SJCRH30 (cell line): ENCODE measurements at regions not wholly inside any gene's neighbourhood (a gene's known extent, or its start where the extent isn't known, plus 50 kb on each side); places are given as distances from the start of the nearest gene placed in this dataset.
A peak's percentile ranks its signal among the peaks of the same experiment; 100 is the strongest.
"Not testable (repeated sequence)": the region's sequence is repeated elsewhere in the genome, so short reads cannot be mapped to it uniquely, and the experiment has no call there.

ENCODE experiments used
- DNase-seq, 2 experiments: peaks; one replicate each; pipeline ENCODE4 v3.0.0-alpha.2; 2015 to 2020
- H3K27ac ChIP-seq: fragments of 250-450 bp; sonication (Bioruptor Pico); 2 replicates; pipeline ENCODE4 v1.5.1; 2020; ENCODE audit warnings: mild to moderate bottlenecking, moderate library complexity
- H3K27me3 ChIP-seq: fragments of 250-450 bp; sonication (Bioruptor Pico); 2 replicates; pipeline ENCODE4 v1.5.1; 2020; ENCODE audit warnings: mild to moderate bottlenecking, moderate library complexity
- H3K36me3 ChIP-seq: fragments of 250-450 bp; sonication (Bioruptor Pico); 2 replicates; pipeline ENCODE4 v1.5.1; 2020; ENCODE audit warnings: mild to moderate bottlenecking, moderate library complexity
- H3K4me1 ChIP-seq: fragments of 250-450 bp; sonication (Bioruptor Pico); 2 replicates; pipeline ENCODE4 v1.5.1; 2020; ENCODE audit warnings: mild to moderate bottlenecking, moderate library complexity
- H3K4me3 ChIP-seq: fragments of 250-450 bp; sonication (Bioruptor Pico); 2 replicates; pipeline ENCODE4 v1.5.1; 2020; ENCODE audit warnings: mild to moderate bottlenecking, moderate library complexity
- H3K9me3 ChIP-seq: fragments of 250-450 bp; sonication (Bioruptor Pico); replicated peaks from 2 replicates; pipeline ENCODE4 v1.5.1; 2020; ENCODE audit warnings: mild to moderate bottlenecking, moderate library complexity

- no peaks in the 10 kb centered on the region for H3K9me3 ChIP-seq
- H3K27ac ChIP-seq, result no peak overlapping the region
- no peaks in the 10 kb centered on the region for H3K4me1 ChIP-seq
- no peaks in the 10 kb centered on the region for H3K36me3 ChIP-seq
- no peaks in the 10 kb centered on the region for H3K27me3 ChIP-seq
- H3K4me3 ChIP-seq, result no peak overlapping the region
- no peak for DNase-seq
These were observed 263.1 kb downstream of the CGGBP1 start for GRCh38 chr3:87795701-87796100.

GRCh38 chr3:87793337-87793877, 265.4 kb downstream of the CGGBP1 start:
- Histone ChIP-seq H3K9me3 (no peaks in the 10 kb centered on the region), H3K4me3 (no peak overlapping the region), H3K4me1 (no peaks in the 10 kb centered on the region), H3K27ac (no peak overlapping the region), H3K27me3 (no peaks in the 10 kb centered on the region), H3K36me3 (no peaks in the 10 kb centered on the region)
- DNase-seq, result no peak

- no peak for DNase-seq
- H3K4me1 ChIP-seq, result no peaks in the 10 kb centered on the region
- H3K9me3 ChIP-seq, result no peaks in the 10 kb centered on the region
- no peaks in the 10 kb centered on the region for H3K36me3 ChIP-seq
- no peaks in the 10 kb centered on the region for H3K27me3 ChIP-seq
- no peak within 1 kb of the TSS for H3K4me3 ChIP-seq
- no peak within 1 kb of the TSS for H3K27ac ChIP-seq
These were observed 266.1 kb downstream of the CGGBP1 start, which contains the start of gene HTR1F for GRCh38 chr3:87792534-87793336. HTR1F (plus strand) TSS chr3:87792706.

GRCh38 chr3:87792198-87792533, 266.6 kb downstream of the CGGBP1 start:
- Histone ChIP-seq H3K27ac (no peak overlapping the region), H3K9me3 (no peaks in the 10 kb centered on the region), H3K27me3 (no peaks in the 10 kb centered on the region), H3K36me3 (no peaks in the 10 kb centered on the region), H3K4me3 (no peak overlapping the region), H3K4me1 (no peaks in the 10 kb centered on the region)
- no peak for DNase-seq

GRCh38 chr3:87791248-87792027, 267.4 kb downstream of the CGGBP1 start:
- Histone ChIP-seq H3K36me3 (no peaks in the 10 kb centered on the region), H3K27me3 (no peaks in the 10 kb centered on the region), H3K27ac (no peak overlapping the region), H3K9me3 (no peaks in the 10 kb centered on the region), H3K4me1 (no peaks in the 10 kb centered on the region), H3K4me3 (no peak overlapping the region)
- DNase-seq, result no peak

- not testable (repeated sequence) for H3K4me1 ChIP-seq, H3K36me3 ChIP-seq, H3K4me3 ChIP-seq, H3K27ac ChIP-seq, DNase-seq, H3K27me3 ChIP-seq, H3K9me3 ChIP-seq
These were observed 269.8 kb downstream of the CGGBP1 start for GRCh38 chr3:87789049-87789448.

GRCh38 chr3:87788516-87788915, 270.3 kb downstream of the CGGBP1 start:
- Histone ChIP-seq H3K4me1 (no peaks in the 10 kb centered on the region), H3K4me3 (no peak overlapping the region), H3K27ac (no peak overlapping the region), H3K9me3 (no peaks in the 10 kb centered on the region), H3K27me3 (no peaks in the 10 kb centered on the region), H3K36me3 (no peaks in the 10 kb centered on the region)
- no peak for DNase-seq

- H3K4me3 ChIP-seq, result no peak overlapping the region
- no peaks in the 10 kb centered on the region for H3K36me3 ChIP-seq
- H3K27ac ChIP-seq, result no peak overlapping the region
- H3K9me3 ChIP-seq, result no peaks in the 10 kb centered on the region
- no peaks in the 10 kb centered on the region for H3K27me3 ChIP-seq
- no peak for DNase-seq
- H3K4me1 ChIP-seq, result no peaks in the 10 kb centered on the region
These were observed 278.0 kb downstream of the CGGBP1 start for GRCh38 chr3:87780811-87781210.

- Histone ChIP-seq H3K4me3 (no peak overlapping the region), H3K9me3 (no peaks in the 10 kb centered on the region), H3K27me3 (no peaks in the 10 kb centered on the region)
These were observed 279.9 kb downstream of the CGGBP1 start for GRCh38 chr3:87778876-87779275.

GRCh38 chr3:87771337-87772192, 287.2 kb downstream of the CGGBP1 start:
- Histone ChIP-seq H3K27me3 (no peaks in the 10 kb centered on the region), H3K9me3 (no peaks in the 10 kb centered on the region), H3K27ac (no peak overlapping the region), H3K4me1 (no peaks in the 10 kb centered on the region), H3K36me3 (no peaks in the 10 kb centered on the region), H3K4me3 (no peak overlapping the region)
- peak; percentile 7 to 40 for DNase-seq

More at GRCh38 chr3:87778876-87779275, 279.9 kb downstream of the CGGBP1 start:
- Histone ChIP-seq H3K4me1 (no peaks in the 10 kb centered on the region), H3K36me3 (no peaks in the 10 kb centered on the region), H3K27ac (no peak overlapping the region)
- no peak for DNase-seq

- H3K27me3 ChIP-seq, result no peaks in the 10 kb centered on the region
- H3K27ac ChIP-seq, result no peak overlapping the region
- no peaks in the 10 kb centered on the region for H3K36me3 ChIP-seq
- no peak overlapping the region for H3K4me3 ChIP-seq
- H3K9me3 ChIP-seq, result no peaks in the 10 kb centered on the region
- no peaks in the 10 kb centered on the region for H3K4me1 ChIP-seq
- no peak for DNase-seq
These were observed 292.1 kb downstream of the CGGBP1 start for GRCh38 chr3:87766721-87767120.

- Histone ChIP-seq H3K27me3 (no peaks in the 10 kb centered on the region), H3K4me3 (no peak overlapping the region), H3K9me3 (no peaks in the 10 kb centered on the region), H3K27ac (no peak overlapping the region), H3K4me1 (no peaks in the 10 kb centered on the region), H3K36me3 (no peaks in the 10 kb centered on the region)
- DNase-seq, result no peak
These were observed 293.5 kb downstream of the CGGBP1 start for GRCh38 chr3:87765256-87765655.

- no peaks in the 10 kb centered on the region for H3K4me1 ChIP-seq
- H3K27ac ChIP-seq, result no peak overlapping the region
- no peaks in the 10 kb centered on the region for H3K9me3 ChIP-seq
- DNase-seq, result no peak
- H3K36me3 ChIP-seq, result no peaks in the 10 kb centered on the region
- no peaks in the 10 kb centered on the region for H3K27me3 ChIP-seq
- no peak overlapping the region for H3K4me3 ChIP-seq
These were observed 297.0 kb downstream of the CGGBP1 start for GRCh38 chr3:87761795-87762194.

GRCh38 chr3:87761341-87761740, 297.5 kb downstream of the CGGBP1 start:
- Histone ChIP-seq H3K27me3 (no peaks in the 10 kb centered on the region), H3K9me3 (no peaks in the 10 kb centered on the region), H3K27ac (no peak overlapping the region), H3K36me3 (no peaks in the 10 kb centered on the region), H3K4me3 (no peak overlapping the region), H3K4me1 (no peaks in the 10 kb centered on the region)
- DNase-seq, result no peak

GRCh38 chr3:87756616-87757015, 302.2 kb downstream of the CGGBP1 start:
- Histone ChIP-seq H3K36me3 (no peaks in the 10 kb centered on the region), H3K27me3 (no peaks in the 10 kb centered on the region), H3K4me1 (no peaks in the 10 kb centered on the region), H3K9me3 (no peaks in the 10 kb centered on the region), H3K4me3 (no peak overlapping the region), H3K27ac (no peak overlapping the region)
- DNase-seq, result no peak
